Bronchial epithelial cell (primary cell): ENCODE measurements at regions not wholly inside any gene's neighbourhood (a gene's known extent, or its start where the extent isn't known, plus 50 kb on each side); places are given as distances from the start of the nearest gene placed in this dataset.
A peak's percentile ranks its signal among the peaks of the same experiment; 100 is the strongest.

ENCODE experiments used
- DNase-seq: peaks from one replicate; pipeline ENCODE4 v3.0.0-alpha.2; 2010; ENCODE audit warnings: low read depth
- FAIRE-seq: peaks from 2 replicates; lab custom pipeline; 2011; peaks lifted over from hg19 to GRCh38; lab: Jason Lieb, UNC
- H3K27me3 ChIP-seq: 2 replicates; pipeline ENCODE4 v1.5.1; 2011; ENCODE audit warnings: low read length; ENCODE audit not compliant: control insufficient read depth, insufficient read depth
- H3K36me3 ChIP-seq: 2 replicates; pipeline ENCODE4 v1.5.1; 2011; ENCODE audit warnings: low read length; ENCODE audit not compliant: control insufficient read depth, insufficient read depth
- H3K4me3 ChIP-seq: 2 replicates; pipeline ENCODE4 v1.5.1; 2011; ENCODE audit warnings: mild to moderate bottlenecking, low read depth, low read length, control low read depth
- TF ChIP-seq, protein P1 (sequence below): IDR thresholded peaks from 2 replicates; pipeline ENCODE4 v1.5.1; 2011; ENCODE audit warnings: mild to moderate bottlenecking, moderate library complexity, low read length, control low read depth, inconsistent platforms; ENCODE audit not compliant: insufficient read depth, severe bottlenecking

DNA sequence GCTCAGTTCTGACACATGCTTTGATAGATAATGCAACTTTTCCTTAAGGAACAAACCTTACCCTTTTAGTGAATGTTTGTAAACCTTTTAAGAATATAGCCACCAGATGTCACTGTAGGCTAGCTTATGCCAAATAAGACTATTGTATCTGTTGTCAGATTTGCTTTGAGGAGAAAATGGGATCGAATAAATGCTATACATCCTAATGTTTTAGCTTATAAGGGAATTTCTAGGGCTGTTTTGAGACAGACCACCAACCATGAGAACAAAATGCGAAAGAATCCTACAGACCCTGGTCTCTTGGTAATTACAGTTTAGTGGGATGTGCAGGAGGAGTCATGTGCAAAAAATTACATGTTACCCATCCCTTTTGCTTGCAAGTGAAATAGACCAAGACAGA is 127.6 kb upstream of the NMUR2 start:
- H3K27me3 ChIP-seq, result no peaks in the 10 kb centered on the region
- peak; percentile 65 for DNase-seq
- no peak overlapping the region for H3K4me3 ChIP-seq
- TF ChIP-seq, protein P1, sequence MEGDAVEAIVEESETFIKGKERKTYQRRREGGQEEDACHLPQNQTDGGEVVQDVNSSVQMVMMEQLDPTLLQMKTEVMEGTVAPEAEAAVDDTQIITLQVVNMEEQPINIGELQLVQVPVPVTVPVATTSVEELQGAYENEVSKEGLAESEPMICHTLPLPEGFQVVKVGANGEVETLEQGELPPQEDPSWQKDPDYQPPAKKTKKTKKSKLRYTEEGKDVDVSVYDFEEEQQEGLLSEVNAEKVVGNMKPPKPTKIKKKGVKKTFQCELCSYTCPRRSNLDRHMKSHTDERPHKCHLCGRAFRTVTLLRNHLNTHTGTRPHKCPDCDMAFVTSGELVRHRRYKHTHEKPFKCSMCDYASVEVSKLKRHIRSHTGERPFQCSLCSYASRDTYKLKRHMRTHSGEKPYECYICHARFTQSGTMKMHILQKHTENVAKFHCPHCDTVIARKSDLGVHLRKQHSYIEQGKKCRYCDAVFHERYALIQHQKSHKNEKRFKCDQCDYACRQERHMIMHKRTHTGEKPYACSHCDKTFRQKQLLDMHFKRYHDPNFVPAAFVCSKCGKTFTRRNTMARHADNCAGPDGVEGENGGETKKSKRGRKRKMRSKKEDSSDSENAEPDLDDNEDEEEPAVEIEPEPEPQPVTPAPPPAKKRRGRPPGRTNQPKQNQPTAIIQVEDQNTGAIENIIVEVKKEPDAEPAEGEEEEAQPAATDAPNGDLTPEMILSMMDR, result peak; percentile 29
- no peak for FAIRE-seq
- H3K36me3 ChIP-seq, result no peaks in the 10 kb centered on the region

DNA sequence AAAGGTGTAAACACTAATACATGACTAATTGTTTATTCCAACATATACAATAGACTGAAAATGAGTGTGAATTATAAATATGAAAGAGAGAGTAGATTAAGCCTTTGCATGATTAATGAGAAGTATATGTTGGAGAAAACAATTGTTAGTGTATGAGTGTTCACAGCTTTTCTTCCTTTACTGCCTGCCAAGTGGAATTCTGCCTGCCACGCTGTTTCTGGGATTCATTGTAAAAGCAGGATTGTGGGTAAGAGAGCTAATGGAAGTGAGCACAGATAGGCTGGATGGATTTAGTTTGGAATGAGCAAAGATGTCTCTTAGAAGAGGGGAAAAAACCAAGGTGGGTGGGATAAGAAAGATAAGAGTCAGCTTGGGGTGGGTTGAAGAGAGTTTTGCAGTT is 129.6 kb upstream of the NMUR2 start:
- Histone ChIP-seq H3K36me3 (no peaks in the 10 kb centered on the region), H3K27me3 (no peaks in the 10 kb centered on the region), H3K4me3 (no peak overlapping the region)
- FAIRE-seq (no peak), DNase-seq (no peak)
- TF ChIP-seq, protein P1, result no peak

DNA sequence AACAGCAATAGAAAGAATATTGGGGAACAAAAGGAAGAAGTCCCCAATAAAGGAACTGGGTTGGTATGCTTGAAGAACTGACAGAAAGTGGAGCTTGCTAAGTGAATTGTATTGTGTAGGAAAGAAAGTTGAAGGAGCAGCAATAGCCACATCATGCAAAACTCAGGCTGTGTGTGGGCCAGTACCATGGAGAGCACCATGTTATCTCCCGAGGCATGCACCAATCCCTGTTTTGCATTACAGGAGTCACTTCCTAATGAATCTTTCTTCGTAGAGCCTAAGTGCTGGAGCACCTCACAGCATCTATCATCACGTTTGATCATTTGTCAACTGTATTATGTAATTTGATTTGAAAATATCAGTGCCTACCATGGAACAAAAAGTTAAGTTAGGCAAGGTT is 137.7 kb upstream of the NMUR2 start:
- Histone ChIP-seq H3K27me3 (no peaks in the 10 kb centered on the region), H3K4me3 (no peak overlapping the region), H3K36me3 (no peaks in the 10 kb centered on the region)
- TF ChIP-seq, protein P1, result no peak
- DNase-seq (peak; percentile 23), FAIRE-seq (no peak)

DNA sequence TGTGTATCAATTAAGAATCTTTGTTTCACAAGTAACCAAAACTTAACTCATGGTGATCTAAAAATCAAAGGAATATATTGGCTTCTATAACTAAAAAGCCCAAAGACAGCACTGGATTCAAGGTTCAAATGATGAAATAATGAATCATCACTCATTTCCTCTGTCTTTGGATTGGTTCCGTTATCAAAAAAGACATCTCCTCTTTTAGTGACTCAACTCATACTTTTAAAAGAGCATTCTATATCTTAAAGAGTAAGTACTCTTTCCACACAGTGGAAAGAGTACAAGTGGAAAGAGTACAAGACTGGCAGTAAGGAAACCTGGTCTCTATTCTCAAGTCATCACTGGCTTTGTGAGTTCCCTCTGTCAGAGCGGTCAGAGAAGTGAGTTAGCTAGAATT is 141.4 kb upstream of the NMUR2 start:
- FAIRE-seq (no peak), DNase-seq (no peak)
- TF ChIP-seq, protein P1, result no peak
- Histone ChIP-seq H3K27me3 (no peaks in the 10 kb centered on the region), H3K4me3 (no peak overlapping the region), H3K36me3 (no peaks in the 10 kb centered on the region)

DNA sequence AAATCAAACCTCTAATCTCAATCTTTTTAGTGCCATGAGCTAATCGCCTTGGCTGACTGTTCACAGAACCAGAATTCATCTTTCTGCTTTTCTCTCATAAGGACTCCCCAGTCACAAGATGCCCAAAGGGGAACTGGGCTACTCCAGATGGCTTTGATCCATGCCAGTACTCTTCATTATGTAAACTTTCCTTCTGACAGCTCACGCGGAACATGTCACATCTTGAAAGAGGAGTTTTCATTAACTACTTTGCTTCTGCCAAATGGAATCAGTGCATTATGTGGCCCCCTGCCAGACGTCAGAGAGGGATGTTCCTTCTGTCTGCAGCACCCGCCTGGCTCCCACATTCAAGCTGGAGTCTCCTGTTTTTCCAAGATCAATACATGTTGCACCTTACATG is 142.1 kb upstream of the NMUR2 start:
- DNase-seq, result no peak
- no peak for FAIRE-seq
- no peaks in the 10 kb centered on the region for H3K36me3 ChIP-seq
- H3K27me3 ChIP-seq, result no peaks in the 10 kb centered on the region
- TF ChIP-seq, protein P1, result no peak
- no peak overlapping the region for H3K4me3 ChIP-seq

DNA sequence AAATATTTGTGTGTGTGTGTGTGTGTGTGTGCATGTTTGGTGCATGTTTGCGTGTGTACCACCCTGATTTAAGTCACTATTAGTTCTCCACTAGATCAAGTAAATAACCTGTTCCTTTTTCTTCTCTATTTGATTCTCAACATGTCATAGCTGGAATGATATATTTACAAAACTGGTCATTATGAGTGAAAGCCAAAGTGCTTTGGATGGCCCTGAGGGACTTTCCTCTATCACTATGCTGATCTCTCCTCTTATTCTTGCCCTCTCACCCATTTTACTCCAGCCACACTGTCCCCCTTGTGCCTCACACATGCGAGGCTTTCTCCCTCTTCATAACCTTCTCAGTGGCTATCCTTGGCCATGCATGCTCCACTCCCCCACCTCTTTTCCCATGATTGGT is 144.6 kb upstream of the NMUR2 start:
- no peak for FAIRE-seq
- Histone ChIP-seq H3K27me3 (no peaks in the 10 kb centered on the region), H3K4me3 (no peak overlapping the region), H3K36me3 (no peaks in the 10 kb centered on the region)
- TF ChIP-seq, protein P1, result no peak
- no peak for DNase-seq
